HG03103 (cell line): ENCODE measurements at regions not wholly inside any gene's neighbourhood (a gene's known extent, or its start where the extent isn't known, plus 50 kb on each side); places are given as distances from the start of the nearest gene placed in this dataset.
"Not testable (repeated sequence)": the region's sequence is repeated elsewhere in the genome, so short reads cannot be mapped to it uniquely, and the experiment has no call there.

Source experiments
- ATAC-seq: cut with Tn5 transposase; IDR thresholded peaks from one replicate; pipeline ENCODE4 v1.9.1; 2021; ENCODE audit warnings: low read depth; ENCODE audit not compliant: unreplicated experiment

DNA sequence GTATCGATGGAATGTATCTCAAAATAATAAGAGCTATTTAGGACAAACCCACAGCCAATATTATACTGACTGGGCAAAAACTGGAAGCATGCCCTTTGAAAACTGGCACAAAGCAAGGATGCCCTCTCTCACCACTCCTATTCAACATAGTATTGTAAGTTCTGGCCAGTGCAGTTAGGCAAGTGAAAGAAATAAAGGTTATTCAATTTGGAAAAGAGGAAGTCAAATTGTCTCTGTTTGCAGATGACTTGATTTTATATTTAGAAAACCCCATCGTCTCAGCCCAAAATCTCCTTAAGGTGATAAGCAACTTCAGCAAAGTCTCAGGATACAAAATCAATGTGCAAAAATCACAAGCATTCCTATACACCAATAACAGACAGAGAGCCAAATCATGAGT, 77.7 kb upstream of the NAMPT start:
- ATAC-seq: not testable (repeated sequence)

DNA sequence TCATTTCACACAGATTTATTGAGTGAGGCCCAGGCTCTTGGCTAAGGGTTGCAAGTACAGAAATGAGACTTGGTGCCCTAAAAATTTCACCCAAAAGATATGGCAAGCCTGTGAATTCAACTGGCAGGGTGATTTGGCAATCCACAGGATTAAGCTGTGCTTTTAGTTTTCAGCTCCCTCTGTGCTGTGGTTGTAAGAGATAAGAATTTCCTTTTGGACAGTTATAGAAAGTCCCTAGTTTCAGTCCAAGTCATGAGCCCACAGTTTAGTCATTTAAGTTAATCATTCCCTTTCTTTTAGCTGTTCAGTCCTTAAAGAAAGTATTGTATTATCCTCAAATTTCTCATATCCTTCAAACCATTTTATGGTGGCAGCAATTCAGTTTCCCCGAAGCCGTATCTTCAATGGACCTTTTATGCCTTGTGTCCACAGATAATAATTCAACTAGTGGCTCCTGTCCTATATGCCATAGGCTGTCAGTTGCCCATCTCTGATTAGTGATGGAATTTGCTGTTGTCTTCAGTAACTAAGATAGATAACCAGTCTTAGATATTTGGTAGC, 73.4 kb upstream of the NAMPT start:
- ATAC-seq: no peak

DNA sequence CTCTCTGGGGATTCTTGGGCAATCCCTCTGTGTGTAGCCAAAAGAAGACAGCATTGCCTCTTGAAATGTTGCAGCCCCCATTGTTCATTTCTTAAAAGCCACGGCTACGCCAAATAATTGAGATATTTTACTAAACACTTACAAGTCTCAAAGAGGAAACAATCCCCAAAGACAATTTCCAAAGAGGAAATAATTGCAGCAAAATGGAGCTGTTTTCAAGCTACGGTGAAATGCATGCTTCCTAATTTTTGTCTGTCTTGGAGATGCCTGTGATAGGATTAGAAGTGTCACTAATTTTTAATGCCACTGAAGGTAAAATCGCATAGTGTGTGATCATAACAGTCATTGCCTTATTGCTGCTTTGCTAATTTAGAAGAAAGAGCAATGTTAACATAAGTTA, 72.9 kb upstream of the NAMPT start:
- no peak for ATAC-seq

DNA sequence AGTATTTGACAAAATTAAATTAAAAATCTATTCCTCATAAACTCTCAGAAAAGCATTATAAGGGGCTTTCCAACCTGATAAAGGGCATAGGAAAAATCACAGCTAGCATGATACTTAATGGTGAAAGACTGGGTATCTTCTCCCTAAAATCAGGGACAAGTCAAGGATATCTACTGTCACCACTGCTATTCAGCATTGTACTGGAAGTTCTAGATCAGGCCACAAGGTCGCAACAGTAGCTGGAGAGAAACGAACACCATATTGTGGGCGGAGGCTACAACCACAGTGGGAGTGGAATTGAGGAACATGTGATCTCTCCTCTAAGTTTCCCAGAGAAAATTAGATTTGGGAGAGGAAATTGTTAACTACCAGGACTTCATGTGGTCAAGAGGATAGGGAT, 70.0 kb upstream of the NAMPT start:
- no peak for ATAC-seq

DNA sequence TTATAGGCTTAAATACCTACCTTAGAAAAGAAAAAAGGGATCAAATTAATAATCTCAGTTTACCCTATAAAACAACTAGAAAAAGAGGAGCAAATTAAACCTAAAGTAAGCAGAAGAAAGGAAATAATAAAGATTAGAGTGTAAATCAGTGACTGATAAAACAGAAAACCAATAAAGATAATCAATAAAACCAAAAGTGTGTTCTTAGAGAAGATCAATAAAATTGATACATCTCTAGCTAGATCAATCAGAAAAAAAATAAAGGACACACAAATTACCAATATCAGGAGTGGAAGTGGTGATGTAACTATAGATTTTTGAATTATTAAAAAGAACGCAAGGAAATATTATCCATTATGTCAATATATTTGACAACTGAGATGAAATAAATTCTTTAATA, 69.2 kb upstream of the NAMPT start:
- no peak for ATAC-seq

DNA sequence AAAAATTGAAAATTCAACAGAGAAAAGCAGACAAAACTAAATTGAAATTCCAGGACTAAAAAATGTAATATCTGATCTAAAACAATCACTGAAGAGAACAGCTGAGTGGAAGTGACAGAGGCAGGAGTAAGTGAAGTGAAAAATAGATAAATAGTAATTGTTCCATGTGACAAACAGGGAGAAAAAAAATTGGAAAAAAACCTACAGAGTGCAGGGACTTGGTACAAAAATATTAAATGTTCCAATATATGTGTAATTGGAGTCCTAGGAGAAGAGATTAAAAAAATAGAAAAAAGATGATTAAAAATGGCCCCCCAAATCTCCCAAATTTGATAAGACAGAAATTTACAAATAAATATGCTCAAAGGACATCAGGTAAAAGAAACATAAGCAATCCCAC, 63.4 kb upstream of the NAMPT start:
- ATAC-seq: no peak

DNA sequence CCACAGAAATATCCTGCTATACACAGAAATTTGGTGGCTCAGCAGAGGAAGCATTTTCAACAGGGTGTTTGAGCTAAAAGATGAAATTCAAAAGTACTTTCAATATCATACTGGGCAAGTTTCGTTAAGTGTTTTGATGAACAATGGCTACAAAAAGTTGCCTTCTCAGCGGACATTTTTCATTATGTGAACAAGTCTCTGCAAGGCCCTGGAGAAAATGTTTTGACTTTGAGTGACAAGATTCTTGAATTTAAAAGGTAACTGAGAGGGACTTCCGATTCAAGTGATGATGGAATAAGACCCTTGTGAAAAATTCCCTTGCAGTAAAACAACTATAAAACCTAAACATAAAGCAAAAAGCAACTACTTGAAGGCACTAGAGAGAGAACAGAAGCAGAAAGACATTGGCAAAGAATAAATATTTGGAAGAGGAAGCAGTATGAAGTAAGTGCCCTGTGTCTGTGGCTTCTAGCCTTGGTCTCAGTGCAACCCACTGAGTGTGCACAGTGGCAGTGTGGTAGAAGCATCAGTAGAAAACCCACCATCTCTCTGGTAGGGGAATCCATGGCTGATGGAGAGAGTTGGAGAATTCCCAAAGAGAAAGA, 62.5 kb upstream of the NAMPT start:
- no peak for ATAC-seq

DNA sequence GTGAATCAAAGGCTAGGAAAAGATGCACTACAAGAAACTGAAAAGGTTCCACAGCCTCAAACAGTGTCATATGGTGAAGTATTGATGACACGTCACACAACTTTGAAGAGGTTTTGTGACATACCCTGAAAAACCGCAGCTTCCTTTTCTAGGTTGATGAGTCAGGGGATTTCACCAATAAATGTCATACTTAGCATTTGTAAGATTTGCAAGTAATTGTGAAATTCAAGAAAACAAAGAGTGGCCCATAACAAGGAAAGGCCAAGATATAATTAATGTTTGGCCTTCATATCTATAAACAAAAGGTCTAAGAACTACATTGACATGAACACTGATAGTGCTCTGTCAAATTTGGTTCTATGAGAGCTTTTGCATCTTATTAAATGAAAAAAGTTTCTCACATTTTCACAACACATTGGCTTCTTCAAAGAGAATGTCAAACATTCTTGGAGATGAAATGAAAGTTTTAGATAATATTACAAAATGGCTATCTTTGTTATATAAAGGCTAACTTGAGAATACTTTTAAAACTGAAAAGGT, 62.0 kb upstream of the NAMPT start:
- ATAC-seq: peak; percentile 83

DNA sequence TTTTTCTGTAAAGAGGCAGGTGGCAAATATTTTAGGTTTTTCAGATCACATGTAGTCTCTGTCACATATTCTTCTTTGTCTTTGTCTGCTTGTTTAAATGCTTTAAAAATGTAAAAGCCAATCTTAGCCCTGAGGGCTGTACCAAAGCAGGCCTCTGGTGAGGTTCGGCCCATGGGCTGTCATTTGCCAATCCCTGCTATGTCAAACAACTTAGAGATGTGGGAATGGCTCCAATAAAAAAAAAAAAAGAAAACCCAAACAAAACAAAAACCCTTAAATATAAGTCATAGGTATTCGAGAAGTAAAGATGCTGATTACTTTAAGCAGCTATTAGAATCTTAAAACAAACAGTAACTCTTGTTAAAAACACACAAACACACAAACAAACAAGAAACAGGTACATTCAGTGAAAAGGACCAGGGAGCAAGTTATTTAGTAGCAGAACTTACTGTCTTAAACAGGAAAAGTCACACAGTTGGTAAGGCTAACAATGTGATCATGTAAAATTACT, 61.4 kb upstream of the NAMPT start:
- ATAC-seq: no peak

DNA sequence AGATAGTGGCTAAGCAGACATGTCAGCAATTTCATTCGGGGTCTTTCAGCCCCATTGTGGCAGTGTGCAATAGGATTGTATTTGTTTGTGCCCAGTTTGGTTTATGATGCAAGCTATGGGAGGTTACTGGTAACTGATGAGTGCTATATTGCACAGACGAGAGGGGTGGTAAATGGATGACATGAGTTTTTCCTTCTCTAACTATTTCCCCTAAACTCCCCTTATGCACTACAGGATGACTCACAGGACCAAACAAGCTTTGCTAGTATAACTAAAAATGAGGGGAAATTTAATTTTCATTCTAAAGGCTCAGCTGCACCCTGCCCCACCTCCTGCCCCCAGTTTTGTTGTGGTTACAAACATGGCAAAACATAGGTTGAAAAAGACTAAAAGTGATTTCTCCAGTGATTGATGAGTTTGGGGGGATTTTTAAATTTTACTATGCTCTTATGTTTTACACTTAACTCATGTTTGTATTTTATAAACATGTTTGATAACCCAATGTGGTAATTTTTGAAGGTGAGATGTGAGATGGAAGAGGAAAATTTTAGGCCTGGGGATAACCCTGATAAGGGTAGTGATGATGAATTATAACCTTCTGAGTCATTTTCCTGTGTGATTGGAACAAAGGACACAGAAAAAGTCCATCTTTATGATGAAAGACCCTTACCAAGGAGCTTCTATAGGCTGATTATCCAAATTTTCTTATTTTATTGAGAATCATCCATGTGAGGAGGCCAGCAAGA, 60.8 kb upstream of the NAMPT start:
- ATAC-seq: no peak

DNA sequence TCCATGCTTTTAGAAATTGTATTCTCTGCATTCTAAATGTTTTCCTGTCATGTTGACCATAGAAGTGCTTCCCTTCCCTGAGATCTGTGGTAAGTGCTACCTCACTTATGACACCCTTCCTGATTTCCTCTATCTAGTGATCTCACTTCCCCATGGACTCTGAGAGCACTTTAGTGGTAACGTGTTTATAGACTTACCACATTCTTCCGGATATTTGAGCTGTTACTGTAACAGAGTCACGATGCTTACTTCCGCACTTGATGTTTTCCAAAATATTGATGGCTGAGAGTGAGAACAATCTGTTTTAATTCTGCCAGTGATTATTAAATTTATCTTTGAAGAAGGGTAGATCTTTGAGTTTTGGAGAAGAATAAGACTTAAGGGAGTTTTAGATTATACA, 60.1 kb upstream of the NAMPT start:
- no peak for ATAC-seq

DNA sequence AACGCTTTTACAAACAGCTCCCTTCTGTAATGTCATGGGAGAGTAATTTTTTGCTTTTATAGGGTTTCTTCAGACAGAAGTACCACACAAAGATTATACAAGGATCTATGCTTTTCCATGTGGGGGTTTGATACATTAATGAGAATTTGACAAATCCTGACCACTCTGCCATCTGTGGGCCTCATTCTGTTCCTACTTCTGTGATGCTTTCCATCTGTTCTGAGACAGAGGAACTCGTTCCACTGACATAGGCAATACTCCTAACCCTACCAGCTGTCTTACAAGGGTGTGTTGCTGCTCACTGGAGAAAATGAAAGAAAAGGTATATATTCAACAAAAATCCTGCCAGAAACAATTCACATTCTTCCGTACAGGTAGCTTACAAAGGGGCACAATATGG, 59.4 kb upstream of the NAMPT start:
- ATAC-seq: no peak

DNA sequence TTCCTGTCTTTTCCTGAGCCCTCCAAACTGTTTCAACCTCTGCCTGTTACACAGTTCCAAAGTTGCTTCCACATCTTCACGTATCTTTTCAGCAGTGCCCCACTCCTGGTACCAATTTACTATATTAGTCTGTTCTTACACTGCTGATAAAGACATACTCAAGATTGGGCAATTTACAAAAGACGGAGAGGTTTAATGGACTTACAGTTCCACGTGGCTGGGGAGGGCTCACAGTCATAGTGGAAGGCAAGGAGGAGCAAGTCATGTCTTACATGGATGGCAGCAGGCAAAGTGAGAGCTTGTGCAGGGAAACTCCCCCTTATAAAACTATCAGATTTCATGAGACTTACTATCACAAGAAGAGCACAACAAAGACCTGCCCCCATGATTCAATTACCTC, 57.3 kb upstream of the NAMPT start:
- not testable (repeated sequence) for ATAC-seq

DNA sequence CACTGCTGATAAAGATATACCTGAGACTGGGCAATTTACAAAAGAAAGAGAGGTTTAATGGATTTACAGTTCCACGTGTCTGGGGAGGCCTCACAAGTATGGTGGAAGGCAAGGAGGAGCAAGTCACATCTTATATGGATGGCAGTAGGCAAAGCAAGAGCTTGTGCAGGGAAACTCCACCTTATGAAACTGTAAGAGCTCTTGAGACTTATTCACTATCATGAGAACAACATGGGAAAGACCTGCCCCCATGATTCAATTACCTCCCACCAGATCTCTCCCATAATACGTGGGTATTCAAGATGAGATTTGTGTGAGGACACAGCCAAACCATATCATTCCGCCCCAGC, 55.4 kb upstream of the NAMPT start:
- not testable (repeated sequence) for ATAC-seq

DNA sequence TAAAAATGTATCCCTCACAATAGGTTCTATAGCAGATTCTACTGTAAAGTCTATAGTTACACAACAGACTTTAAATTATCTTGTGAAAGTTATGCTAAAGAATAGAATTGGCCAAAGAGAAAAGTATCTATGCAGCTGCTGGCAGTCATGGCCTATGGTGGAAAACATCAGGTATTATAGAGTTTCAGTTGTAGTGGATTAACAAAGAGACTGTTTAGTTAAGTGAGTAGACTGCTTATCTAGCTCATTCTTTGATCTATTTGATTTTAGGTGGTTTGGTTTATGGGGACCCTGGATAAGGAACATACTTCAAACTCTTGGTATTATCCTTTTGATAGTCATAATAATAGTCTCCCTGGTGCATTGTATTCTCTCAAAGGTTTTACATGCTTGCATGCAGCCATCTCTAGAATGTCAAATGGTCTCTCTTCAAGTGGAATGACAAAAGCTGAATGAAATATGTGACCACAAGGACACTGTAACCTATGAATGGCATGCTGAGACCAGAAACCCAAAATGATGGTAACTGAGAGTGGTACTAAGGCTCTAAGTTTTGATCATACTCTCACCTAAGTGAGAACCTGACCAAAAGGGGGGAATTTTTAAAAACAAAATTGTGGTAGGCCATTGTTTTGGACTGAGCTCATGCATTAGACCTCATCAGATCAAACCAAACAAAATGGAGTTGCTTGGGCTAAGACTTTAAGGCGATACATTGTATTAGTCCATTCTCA, 54.9 kb upstream of the NAMPT start:
- no peak for ATAC-seq

DNA sequence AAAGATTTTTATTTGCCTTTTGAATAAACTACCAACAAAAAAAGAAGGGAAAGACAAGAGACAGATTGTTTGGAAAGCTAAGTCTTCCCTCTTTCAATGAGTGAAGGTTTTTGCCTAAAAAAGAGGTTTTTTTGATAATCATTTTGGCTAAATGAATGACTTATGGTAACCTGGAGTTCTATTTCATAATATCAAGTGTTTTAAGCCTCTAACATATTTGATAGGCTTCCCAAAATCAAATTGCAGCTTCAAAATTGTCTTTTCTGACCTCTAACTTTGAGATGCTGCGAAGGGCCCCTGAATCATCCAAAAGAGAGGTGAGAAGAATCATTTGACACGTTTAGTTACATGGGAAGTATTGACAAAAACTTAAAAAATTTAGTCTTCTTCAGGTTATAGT, 53.0 kb upstream of the NAMPT start:
- ATAC-seq: no peak

DNA sequence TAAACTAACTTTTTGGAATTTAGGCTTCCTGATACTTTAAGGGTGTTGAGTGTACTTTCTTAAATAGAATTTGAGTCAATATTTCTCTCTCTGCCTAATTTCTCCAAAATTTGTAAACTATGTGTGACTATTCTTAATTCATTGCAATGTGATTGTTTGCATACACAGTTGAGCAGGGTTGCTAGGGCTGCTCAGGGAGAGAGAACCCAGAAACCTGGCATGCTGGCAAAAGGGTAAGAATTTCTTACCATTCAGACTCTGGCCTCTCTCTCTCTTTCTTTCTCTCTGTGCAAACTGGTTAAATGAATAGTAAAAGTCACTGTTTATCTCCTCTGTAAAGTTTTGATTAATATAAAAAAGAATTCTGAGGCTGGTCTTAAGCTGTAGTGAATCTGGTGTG, 51.0 kb upstream of the NAMPT start:
- no peak for ATAC-seq
